Breast epithelium (tissue), 3 donors: ENCODE measurements at regions not wholly inside any gene's neighbourhood (a gene's known extent, or its start where the extent isn't known, plus 50 kb on each side); places are given as distances from the start of the nearest gene placed in this dataset.

ENCODE experiments used
- POLR2A ChIP-seq: fragments of 450-650 bp; IDR thresholded peaks from one replicate; pipeline ENCODE4 v1.6.1; 2016; ENCODE audit warnings: antibody characterized with exemption, mild to moderate bottlenecking, moderate library complexity
- POLR2AphosphoS5 ChIP-seq, 3 donors: sonication (generic); formaldehyde crosslinking; IDR thresholded peaks; one replicate each; pipeline ENCODE4 v1.6.1; 2017; ENCODE audit warnings: antibody characterized with exemption in 3 of 3
- TF ChIP-seq, protein P1 (sequence below), 3 donors: fragments of 450-650 bp; IDR thresholded peaks; one replicate each; pipeline ENCODE4 v1.5.1; 2016 to 2017; ENCODE audit warnings: antibody characterized with exemption in 3 of 3, mild to moderate bottlenecking in 3 of 3, moderate library complexity in 3 of 3

GRCh38 chr3:24641628-24642027 lies 147.0 kb upstream of the THRB start:
- TF ChIP-seq, protein P1, sequence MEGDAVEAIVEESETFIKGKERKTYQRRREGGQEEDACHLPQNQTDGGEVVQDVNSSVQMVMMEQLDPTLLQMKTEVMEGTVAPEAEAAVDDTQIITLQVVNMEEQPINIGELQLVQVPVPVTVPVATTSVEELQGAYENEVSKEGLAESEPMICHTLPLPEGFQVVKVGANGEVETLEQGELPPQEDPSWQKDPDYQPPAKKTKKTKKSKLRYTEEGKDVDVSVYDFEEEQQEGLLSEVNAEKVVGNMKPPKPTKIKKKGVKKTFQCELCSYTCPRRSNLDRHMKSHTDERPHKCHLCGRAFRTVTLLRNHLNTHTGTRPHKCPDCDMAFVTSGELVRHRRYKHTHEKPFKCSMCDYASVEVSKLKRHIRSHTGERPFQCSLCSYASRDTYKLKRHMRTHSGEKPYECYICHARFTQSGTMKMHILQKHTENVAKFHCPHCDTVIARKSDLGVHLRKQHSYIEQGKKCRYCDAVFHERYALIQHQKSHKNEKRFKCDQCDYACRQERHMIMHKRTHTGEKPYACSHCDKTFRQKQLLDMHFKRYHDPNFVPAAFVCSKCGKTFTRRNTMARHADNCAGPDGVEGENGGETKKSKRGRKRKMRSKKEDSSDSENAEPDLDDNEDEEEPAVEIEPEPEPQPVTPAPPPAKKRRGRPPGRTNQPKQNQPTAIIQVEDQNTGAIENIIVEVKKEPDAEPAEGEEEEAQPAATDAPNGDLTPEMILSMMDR (IDR thresholded peaks at IDR 0.05), result no peak
- TF ChIP-seq POLR2A (no peak), POLR2AphosphoS5 (IDR thresholded peaks at IDR 0.05) (no peak)
